PC-3 (cell line): ENCODE measurements at regions not wholly inside any gene's neighbourhood (a gene's known extent, or its start where the extent isn't known, plus 50 kb on each side); places are given as distances from the start of the nearest gene placed in this dataset.

Source experiments
- ATAC-seq: fragments of 200-7000 bp; cut with Tn5 transposase; 2 replicates; pipeline ENCODE4 v1.9.1; 2020; ENCODE audit warnings: mild to moderate bottlenecking, moderate library complexity
- BruUV-seq: library from RNA; stranded (reverse); fragments of 400-500 nt; replicated peaks from 2 replicates; lab custom pipeline; 2021; lab: Mats Ljungman, UMichigan
- CTCF ChIA-PET: fragments of 300-600 bp; sonication (Branson Sonifier 250); formaldehyde crosslinking; loops from one replicate; lab custom pipeline; 2022; ENCODE audit warnings: antibody characterized with exemption; lab: Charles Lee
- POLR2A ChIA-PET: fragments of 300-600 bp; sonication (Branson Sonifier 250); formaldehyde crosslinking; loops from one replicate; lab custom pipeline; 2022; ENCODE audit warnings: antibody characterized with exemption; ENCODE audit not compliant: unreplicated experiment; lab: Charles Lee
- DNase-seq: peaks from one replicate; pipeline ENCODE4 v3.0.0-alpha.2; 2015
- H2AFZ ChIP-seq: fragments of 300-600 bp; sonication (generic); 2 replicates; pipeline ENCODE4 v1.6.0; 2016; ENCODE audit warnings: antibody characterized with exemption, low read length
- H3F3A ChIP-seq: fragments of 300-600 bp; sonication (generic); one replicate; pipeline ENCODE4 v1.6.0; 2017; ENCODE audit warnings: antibody characterized with exemption, low read length, control low read depth, mild to moderate bottlenecking; ENCODE audit not compliant: unreplicated experiment
- H3K27ac ChIP-seq: fragments of 300-600 bp; sonication (generic); 2 replicates; pipeline ENCODE4 v1.5.1; 2016; ENCODE audit warnings: mild to moderate bottlenecking, low read length
- H3K27me3 ChIP-seq: fragments of 300-600 bp; sonication (generic); 2 replicates; pipeline ENCODE4 v1.6.1; 2016; ENCODE audit warnings: low read length, mixed read lengths
- H3K36me3 ChIP-seq: fragments of 300-600 bp; sonication (generic); 2 replicates; pipeline ENCODE4 v1.6.1; 2016; ENCODE audit warnings: low read depth, mixed run types, low read length, mixed read lengths
- H3K4me1 ChIP-seq: fragments of 300-600 bp; sonication (generic); 2 replicates; pipeline ENCODE4 v1.5.1; 2016; ENCODE audit warnings: low read length; ENCODE audit not compliant: insufficient read depth
- H3K4me2 ChIP-seq: fragments of 300-600 bp; sonication (generic); 2 replicates; pipeline ENCODE4 v1.6.0; 2016; ENCODE audit warnings: low read length
- H3K4me3 ChIP-seq: fragments of 300-600 bp; sonication (generic); 2 replicates; pipeline ENCODE4 v1.5.1; 2016; ENCODE audit warnings: mild to moderate bottlenecking, low read length, mixed read lengths
- H3K79me2 ChIP-seq: fragments of 300-600 bp; sonication (generic); 2 replicates; pipeline ENCODE4 v1.6.1; 2017; ENCODE audit warnings: low read length, mixed read lengths
- H3K9ac ChIP-seq: fragments of 300-600 bp; sonication (generic); 2 replicates; pipeline ENCODE4 v1.6.0; 2016; ENCODE audit warnings: mild to moderate bottlenecking, low read length
- H3K9me2 ChIP-seq: fragments of 300-600 bp; sonication (generic); replicated peaks from 2 replicates; pipeline ENCODE4 v1.6.1; 2016; ENCODE audit warnings: mixed run types, low read length, mixed read lengths
- H3K9me3 ChIP-seq: fragments of 300-600 bp; sonication (generic); 2 replicates; pipeline ENCODE4 v1.6.1; 2016; ENCODE audit warnings: low read length, mixed read lengths
- H4K20me1 ChIP-seq: fragments of 300-600 bp; sonication (generic); 2 replicates; pipeline ENCODE4 v1.6.1; 2016; ENCODE audit warnings: low read length, mixed read lengths
- CTCF ChIP-seq: fragments of 300-600 bp; sonication (generic); conservative IDR thresholded peaks from 2 replicates; pipeline ENCODE4 v1.5.1; 2017; ENCODE audit warnings: antibody characterized with exemption, low read depth, mild to moderate bottlenecking, low read length
- EZH2 ChIP-seq: fragments of 300-600 bp; sonication (generic); IDR thresholded peaks from one replicate; pipeline ENCODE4 v1.6.1; 2017; ENCODE audit warnings: antibody characterized with exemption, mild to moderate bottlenecking, low read length; ENCODE audit not compliant: unreplicated experiment
- EZH2phosphoT487 ChIP-seq: fragments of 300-600 bp; sonication (generic); IDR thresholded peaks from 2 replicates; pipeline ENCODE4 v1.6.1; 2018; ENCODE audit warnings: mild to moderate bottlenecking, antibody characterized with exemption, low read length, borderline replicate concordance
- intact Hi-C: fragments of 100-400 bp; cut with micrococcal nuclease; formaldehyde crosslinking; loops from 2 replicates; pipeline ENCODE4 v1.9.0; 2023

- ChIA-PET CTCF (no interaction called here), POLR2A (no interaction called here)
- intact Hi-C loops = loop anchor here (2.0 to 5.0 kb wide), 3 partner anchors 171 to 1103 kb away; no protein-coding TSS in a partner anchor
These were observed 165.8 kb upstream of the LRIG3 start for GRCh38 chr12:59086126-59086525.

GRCh38 chr12:59085690-59086089 is 165.4 kb upstream of the LRIG3 start:
- H3F3A ChIP-seq = no peaks in the 10 kb centered on the region
- no peak overlapping the region for H3K27ac ChIP-seq
- H3K4me1 ChIP-seq = 0 out of 2 replicates have a peak, but pooled peaks cover 4% of the 10 kb centered on the region
- intact Hi-C loops = loop anchor here (2.0 to 5.0 kb wide), 3 partner anchors 171 to 1103 kb away; no protein-coding TSS in a partner anchor
- no peak for ATAC-seq
- BruUV-seq = no TSS peak
- no peak overlapping the region for H3K9ac ChIP-seq
- H3K9me2 ChIP-seq = no peaks in the 10 kb centered on the region
- POLR2A ChIA-PET = no interaction called here
- H3K36me3 ChIP-seq = no peaks in the 10 kb centered on the region
- no peak for TF ChIP-seq EZH2
- TF ChIP-seq EZH2phosphoT487 = no peak
- TF ChIP-seq CTCF = no peak
- H3K4me2 ChIP-seq = no peak overlapping the region
- H3K4me3 ChIP-seq = no peak overlapping the region
- H2AFZ ChIP-seq = no peak overlapping the region
- no peaks in the 10 kb centered on the region for H3K79me2 ChIP-seq
- no peaks in the 10 kb centered on the region for H3K27me3 ChIP-seq
- CTCF ChIA-PET = no interaction called here
- H4K20me1 ChIP-seq = no peaks in the 10 kb centered on the region
- H3K9me3 ChIP-seq = no peaks in the 10 kb centered on the region
- DNase-seq = no peak

More at GRCh38 chr12:59086126-59086525, 165.8 kb upstream of the LRIG3 start:
- H3K36me3 ChIP-seq = no peaks in the 10 kb centered on the region
- BruUV-seq = no TSS peak
- TF ChIP-seq CTCF (no peak), EZH2 (no peak), EZH2phosphoT487 (no peak)
- H2AFZ ChIP-seq = no peak overlapping the region
- H3K4me1 ChIP-seq = 0 out of 2 replicates have a peak, but pooled peaks cover 4% of the 10 kb centered on the region
- no peaks in the 10 kb centered on the region for H3K27me3 ChIP-seq
- no peak overlapping the region for H3K4me3 ChIP-seq
- no peak overlapping the region for H3K27ac ChIP-seq
- ATAC-seq = peak; percentile 49
- no peaks in the 10 kb centered on the region for H4K20me1 ChIP-seq
- no peak overlapping the region for H3K9ac ChIP-seq
- no peak overlapping the region for H3K4me2 ChIP-seq
- no peak for DNase-seq
- H3K79me2 ChIP-seq = no peaks in the 10 kb centered on the region
- no peaks in the 10 kb centered on the region for H3K9me2 ChIP-seq
- H3F3A ChIP-seq = no peaks in the 10 kb centered on the region
- H3K9me3 ChIP-seq = no peaks in the 10 kb centered on the region

GRCh38 chr12:59084511-59085375 is 164.4 kb upstream of the LRIG3 start:
- Histone ChIP-seq H3K9me2 (no peaks in the 10 kb centered on the region), H4K20me1 (no peaks in the 10 kb centered on the region), H3K27me3 (no peaks in the 10 kb centered on the region), H3K9me3 (no peaks in the 10 kb centered on the region), H3K4me2 (no peak overlapping the region), H3K4me3 (no peak overlapping the region), H3K27ac (no peak overlapping the region), H3K9ac (no peak overlapping the region), H3F3A (no peaks in the 10 kb centered on the region), H3K36me3 (no peaks in the 10 kb centered on the region), H3K79me2 (no peaks in the 10 kb centered on the region), H2AFZ (no peak overlapping the region), H3K4me1 (0 out of 2 replicates have a peak, but pooled peaks cover 4% of the 10 kb centered on the region)
- BruUV-seq = no TSS peak
- ATAC-seq = no peak
- intact Hi-C loops = loop anchor here (5.0 kb wide), 1 partner anchor 657 kb away; no protein-coding TSS in a partner anchor
- ChIA-PET POLR2A (interaction anchor here (0.7 kb wide), 1 partner anchor 979 kb away, joined by 20 read pairs; no protein-coding TSS in a partner anchor), CTCF (no interaction called here)
- DNase-seq = no peak
- TF ChIP-seq EZH2phosphoT487 (no peak), CTCF (no peak), EZH2 (no peak)
